DMS53 (cell line): ENCODE measurements at regions not wholly inside any gene's neighbourhood (a gene's known extent, or its start where the extent isn't known, plus 50 kb on each side); places are given as distances from the start of the nearest gene placed in this dataset.

Source experiments
- DNase-seq: peaks from one replicate; lab custom pipeline; 2025; lab: John Stamatoyannopoulos, UW

DNA sequence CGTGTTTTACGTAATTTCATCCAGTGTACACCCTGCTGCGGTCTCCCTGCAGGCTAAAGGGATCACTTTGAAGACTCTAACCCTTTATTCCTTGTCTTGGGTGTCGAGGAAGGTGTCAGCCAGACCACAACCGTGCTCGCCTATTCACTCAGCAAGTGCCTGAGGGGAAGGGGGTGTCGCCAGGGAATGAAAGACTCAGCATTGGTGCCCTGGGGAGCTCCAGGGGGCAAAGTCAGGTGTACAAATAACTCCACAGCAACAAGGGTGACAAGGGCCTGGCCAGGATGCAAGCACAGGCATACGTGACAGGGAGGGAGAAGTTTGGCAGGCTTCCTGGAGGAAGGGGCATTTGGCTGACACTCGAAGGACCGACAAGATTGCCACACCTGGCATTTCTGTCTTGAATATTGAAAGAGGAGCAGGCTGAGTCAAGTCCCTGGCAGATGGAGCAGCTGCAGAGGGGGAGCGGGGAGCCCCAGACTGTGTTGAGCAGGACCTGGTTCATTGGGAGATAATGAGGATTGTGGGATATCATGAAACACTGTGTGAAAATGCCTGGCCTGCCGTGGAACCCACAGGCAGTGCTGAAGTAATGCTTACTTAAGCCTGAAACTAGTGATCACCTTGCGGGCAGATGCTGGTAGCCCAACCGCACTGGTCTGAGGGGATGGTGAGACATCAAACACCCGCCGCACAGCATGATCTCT lies 93.9 kb downstream of the RHOB start:
- DNase-seq: no peak

DNA sequence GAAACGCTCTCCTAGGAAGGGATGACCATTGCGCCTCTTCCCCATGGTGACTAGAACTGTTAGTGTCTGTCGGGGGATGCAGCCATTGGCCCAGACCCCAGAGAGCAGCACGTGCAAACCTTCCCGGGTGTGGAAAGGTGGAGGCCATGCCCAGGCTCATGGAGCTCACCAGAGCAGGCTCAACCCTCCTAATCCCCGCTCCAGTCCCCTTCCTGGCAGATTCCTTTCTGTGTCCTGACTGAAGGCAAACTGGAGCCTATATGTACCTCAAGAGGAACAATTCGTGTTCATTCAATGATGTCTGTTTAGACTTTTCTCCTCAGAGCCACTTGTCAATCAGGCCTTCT lies 94.4 kb downstream of the RHOB start:
- no peak for DNase-seq

DNA sequence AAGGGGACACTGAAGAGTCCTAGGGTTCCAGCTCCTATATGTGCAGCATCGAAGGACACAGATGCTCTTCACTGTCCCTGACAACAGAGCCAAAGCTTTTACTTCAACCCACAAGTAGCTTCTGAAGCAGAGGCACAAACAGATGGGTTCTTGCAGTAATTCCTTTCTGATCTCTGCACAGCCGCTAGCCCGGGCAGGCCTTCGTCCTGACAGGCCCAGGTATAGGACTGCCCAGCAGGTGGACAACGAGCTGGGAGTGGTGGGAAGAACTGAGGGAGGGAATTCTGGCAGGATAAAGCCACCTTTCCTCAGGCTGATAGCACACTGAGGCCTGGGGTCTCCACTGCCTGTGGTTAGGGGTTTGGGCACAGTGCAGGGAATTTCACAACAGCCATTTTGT lies 94.8 kb downstream of the RHOB start:
- no peak for DNase-seq

DNA sequence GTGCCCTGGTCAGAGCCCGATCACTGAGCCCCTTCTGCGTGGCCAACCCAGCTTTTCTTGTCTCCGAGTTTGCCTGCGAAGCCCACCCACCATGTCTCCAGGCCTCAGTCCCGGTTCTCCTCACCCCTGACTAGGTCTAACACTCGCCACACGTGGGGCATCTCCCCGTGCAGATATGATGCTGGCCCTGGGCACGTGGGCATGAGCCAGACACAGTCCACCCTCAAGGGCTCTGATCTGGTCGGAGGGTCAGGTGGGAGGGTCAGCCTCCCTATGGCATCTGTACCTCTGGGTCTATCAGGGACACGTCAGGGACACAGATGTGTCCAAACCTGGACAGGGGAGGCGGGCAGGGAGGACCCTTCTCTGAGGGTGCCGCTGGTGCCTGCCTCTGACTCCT lies 95.4 kb downstream of the RHOB start:
- DNase-seq: no peak

DNA sequence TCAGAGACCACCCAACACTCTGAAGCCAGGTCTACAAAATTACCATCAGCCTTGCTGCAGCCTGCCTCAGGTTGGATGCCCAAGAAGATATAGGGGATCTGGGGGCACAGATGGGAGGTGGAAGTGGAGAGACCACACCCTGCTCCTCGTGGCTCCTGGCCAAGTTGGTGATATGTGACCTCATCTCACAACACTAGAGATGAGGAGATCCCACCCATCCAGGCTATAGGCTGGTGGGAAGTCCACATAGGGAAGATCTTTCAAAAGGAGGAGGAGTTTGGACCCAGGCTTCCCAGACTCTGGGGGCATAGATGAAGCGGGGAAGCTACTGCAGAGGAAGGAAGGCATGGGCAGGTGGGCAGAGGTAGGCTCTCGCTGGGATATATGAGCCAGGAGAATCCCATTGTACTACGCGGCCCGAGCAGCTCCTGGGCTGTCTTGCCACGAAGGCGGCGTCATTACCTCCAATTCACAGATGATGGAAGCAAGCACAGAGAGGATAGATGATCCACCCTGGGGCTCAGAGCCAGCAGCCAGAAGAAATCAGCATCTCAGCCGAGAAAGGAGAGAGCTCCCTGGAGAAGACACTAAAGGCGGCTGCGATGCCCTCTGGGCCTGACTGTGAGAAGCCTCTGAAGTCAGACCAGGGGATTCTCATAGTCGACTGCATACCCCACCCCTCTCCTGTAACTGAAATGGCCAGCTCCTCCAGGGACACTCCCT lies 96.0 kb downstream of the RHOB start:
- DNase-seq: no peak

DNA sequence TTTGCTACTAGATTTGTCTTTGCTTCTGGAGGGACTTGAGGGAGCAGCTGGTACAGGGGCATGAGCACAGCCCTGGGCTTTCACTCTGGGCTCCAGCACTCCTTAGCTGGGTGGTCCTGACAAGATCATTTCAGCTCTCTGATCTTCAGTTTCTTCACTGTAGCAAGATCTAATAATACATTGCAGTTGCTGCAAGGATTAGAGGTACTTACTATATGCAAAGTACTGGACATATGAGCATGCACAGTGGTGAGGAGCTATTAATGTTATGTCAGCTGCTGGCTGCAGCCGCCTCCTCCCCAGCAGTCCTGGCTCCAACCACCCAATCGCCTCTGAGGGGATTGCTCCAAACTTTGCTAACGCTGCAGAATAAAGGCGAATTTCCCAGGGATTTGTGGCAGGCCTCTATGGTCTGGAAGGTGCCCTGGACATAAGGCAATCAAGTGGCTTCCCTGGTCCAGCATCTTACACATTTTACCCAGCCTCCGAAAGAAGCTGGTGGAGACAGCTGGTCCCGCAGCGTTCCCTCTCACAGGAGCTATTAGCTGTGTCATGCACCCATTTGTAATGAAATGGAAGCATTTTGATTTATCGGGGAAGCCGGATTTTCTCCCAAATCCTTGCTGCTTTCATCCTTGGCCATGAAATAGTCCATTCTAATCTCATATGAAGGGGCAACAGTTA lies 96.7 kb downstream of the RHOB start:
- no peak for DNase-seq

DNA sequence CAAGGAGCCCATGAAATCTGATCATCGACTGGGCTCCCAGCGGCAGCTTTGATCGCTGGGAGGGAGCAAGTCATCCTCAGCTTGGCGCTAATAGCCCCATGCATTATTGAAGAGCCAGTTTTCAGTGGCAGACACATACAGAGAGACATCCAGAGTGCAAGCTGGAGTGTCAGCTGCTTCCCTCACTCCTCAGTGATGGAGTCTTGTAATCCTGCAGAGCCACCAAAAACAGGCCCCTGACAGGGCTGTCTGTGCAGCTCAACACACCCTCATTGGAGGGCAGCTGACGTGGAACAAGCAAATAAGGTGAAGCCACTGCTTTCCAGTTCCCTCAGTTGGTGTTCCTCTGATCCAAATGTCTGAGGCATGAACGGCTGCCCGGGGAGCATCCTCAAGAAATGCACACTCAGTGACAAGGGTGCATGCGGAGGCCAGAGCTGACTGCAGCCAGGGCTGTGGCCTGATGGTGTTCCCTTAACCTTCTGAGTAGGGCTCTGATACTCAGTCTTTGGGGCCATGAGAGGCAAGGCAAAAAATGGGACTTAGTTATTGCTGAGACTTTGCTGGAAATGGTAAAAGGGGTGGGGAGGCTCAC lies 97.4 kb downstream of the RHOB start:
- no peak for DNase-seq

DNA sequence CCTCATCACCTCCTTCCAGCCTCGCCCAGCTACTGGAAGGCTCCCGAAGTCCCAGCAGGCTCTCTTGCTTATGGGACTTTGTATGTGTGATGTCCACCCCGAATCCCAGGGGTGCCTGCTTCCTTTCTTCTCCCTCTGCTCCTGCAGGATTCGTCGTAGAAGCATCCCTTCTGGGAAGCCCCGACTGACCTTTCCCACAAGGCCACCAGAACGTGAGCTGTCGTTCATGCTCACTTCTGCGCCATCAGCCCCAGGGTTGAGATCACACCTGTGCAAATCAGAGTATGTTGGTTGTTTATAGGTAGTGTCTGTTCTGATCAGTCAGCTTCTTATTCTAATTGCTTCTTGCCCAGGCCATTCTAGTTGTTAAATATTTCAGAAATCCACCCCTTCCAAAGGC lies 101.8 kb downstream of the HS1BP3 start:
- no peak for DNase-seq

DNA sequence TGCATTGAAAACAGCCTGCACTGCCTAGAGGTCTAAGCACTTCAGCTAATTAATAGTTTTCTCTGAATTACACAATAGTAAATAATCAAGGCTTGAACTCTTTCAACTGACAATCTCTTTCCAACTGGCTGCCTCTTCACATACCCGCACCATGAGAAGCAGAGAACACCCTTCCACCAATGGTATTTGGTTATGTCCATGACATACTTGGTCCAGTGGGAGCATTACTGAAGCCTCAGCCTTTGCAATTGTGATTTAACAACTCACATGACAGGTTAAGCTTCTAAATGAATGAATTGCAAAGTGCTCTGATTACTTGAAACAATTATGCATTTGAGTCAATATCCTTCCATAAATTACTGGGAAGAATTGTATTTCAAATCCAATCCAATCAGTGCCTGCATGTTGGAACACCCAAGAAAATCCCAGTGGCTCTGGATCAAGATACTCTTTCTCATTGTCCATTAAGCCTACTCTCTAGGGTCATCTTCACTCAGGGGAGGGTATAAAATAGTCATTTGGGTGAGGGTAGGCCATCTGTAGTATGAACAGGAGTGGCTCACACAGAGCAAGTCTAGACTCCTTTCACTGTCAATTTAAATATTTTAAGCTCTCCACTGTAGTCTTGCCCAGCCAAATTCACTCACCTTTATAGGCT lies 101.1 kb downstream of the HS1BP3 start:
- DNase-seq: no peak

DNA sequence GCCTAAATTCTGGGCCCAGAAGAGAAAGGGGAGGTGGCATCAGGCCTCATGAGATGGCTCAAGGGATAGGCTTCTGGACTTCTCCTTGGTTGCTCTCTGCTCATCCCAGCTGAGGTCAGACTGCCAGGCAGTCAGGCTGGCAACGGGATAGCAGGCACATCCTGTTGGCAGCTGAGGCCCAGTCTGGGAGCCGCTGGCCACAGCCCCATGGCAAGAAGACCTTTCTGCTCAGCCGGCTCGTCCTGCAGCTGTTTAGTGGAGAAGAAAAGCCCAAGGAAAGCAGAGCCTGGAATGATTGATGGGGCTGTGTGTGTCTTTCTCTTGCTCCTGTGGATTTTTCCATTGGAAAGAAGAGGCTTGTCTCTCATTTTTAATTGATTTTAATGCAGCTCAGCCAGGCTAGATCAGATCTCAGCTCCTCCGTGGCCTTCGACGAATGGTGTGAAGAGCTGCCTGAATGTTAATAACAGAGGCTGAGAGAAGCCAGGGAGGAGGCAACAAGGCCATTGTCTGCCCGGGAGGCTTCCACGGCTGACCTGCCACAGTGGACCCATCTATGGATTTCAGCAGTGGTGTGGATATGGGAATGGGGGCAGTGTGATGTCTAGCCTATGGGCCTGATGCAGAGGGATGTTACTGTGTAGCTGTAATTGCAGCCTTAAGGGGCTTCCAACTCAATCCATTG lies 99.5 kb downstream of the HS1BP3 start:
- peak; percentile 8 for DNase-seq

DNA sequence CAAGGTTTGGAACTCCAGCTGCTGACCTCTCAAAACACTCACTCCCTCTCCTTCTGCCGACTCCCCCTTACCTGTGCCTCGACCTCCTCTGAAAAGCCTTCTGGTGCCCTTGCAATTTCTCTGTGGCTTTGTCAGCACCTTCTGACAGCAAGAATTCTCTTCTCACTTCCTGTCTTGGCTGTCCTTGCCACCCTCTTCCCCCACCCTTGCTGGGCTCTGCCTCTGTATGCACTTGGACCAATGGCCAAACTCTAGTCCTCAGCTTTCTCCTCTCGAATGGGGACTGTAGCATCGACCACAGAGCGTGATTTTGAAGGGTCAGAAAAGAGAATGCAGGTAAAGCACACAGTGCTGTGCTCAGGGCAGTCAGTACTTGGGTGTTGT lies 99.0 kb downstream of the HS1BP3 start:
- DNase-seq: no peak

DNA sequence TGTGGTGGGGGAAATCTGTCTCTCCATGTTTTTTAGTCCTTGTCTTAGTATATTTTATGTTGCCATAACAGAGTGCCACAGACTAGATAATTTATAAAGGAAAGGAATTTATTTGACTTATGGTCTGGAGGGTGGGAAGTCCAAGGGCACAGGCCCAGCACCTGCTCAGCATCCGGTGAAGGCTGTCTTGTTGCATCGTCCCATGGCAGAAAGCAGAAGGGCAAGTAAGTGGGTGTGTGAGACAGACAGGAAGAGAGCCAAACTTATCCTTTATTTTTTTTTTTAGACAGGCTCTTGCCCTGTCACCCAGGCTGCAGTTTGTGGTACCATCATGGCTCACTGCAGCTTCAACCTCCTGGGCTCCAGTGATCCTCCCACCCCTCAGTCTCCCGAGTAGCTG lies 98.1 kb downstream of the HS1BP3 start:
- no peak for DNase-seq

DNA sequence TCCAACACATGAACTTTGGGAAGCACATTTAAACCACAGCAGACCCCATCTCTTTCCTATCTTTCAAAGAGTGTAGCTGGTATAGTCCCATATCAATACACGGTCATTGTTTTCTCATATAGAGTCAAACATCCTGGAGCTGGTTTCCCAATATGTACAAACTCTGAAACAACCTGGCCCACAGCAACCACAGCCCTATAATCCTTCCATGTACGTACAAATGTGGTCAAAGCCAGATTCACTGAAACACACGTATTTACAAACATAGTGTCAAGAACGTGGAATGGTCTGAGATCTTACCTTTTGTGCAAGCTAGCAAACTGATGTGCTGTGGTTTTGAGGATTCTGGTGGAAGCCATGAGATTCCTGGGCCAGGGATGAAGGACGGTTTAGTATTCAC lies 97.3 kb downstream of the HS1BP3 start:
- DNase-seq: no peak

DNA sequence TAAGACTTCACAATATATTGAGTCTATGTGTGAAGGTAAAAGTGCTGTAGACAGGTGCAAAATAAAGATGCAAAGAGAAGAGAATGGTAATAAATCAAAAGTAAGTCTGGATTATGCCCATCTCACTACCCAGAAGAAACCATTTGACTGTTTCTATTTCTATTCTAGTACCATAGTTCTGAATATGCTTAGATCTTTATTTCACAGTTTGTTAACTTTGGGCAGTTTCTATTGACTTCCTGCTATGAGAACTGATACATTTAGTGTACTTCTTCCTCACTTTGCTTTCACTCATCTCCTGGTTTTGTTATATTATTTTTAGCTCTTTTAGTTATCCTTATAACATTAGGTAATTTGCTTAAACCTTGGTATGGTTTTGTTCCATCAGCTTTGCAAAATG lies 94.9 kb downstream of the HS1BP3 start:
- DNase-seq: no peak

DNA sequence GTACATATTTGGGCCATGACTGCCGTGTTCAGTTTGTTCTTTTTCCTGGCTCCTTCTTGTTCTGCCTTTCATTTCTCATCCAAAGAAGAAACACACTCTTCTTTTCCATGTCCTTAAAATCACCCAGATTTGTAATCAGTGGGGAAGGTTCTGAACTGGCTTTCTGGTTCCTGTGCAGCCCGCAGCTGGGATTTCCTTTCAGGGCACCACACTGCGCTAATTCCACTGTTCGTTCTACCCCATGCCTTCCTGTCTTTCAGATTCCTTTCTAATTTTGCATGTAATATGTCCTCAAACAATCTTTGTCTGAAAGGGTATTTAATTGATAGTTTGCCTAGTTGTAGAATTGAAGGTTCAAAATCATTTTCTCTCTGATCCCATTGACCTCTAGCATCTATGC lies 94.1 kb downstream of the HS1BP3 start:
- no peak for DNase-seq

DNA sequence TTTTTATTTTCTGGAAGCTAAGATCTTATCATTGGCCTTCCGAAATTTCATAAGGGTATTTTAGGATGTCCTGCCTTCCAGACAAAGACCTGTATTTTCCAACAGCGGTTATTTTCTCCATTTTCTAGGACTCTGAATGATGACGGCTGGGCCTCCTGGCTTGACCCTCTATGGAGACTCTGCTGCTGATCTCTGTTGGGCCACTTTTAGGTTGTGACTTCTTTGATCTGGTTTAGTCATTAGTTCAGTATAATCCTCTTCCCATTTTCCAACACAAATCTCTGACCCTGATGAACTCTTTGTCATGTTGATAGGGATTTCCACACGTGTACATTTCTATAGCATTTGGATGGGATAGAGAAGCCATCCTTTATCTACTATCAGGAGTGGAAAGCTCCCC lies 93.7 kb downstream of the HS1BP3 start:
- DNase-seq: no peak

DNA sequence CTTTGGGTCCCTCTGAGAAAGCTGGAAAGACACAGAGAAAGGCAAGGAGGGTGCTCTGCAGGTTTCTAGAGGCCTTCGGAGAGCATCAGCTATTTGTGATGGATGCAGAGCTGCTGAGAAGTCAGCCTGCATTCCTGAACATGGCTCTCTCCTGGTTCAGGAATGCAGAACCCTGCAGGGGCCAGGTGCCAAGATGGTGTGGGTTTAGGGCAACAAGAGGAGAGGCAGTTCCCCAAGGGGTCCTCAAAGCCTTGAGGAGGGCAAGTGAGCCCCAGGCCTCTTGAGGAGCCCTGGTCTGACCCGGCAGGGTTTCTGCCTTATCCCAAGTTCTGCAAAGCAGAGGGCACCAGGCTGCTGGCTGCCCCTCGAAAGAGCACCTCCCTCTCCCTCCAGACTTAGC lies 93.3 kb downstream of the HS1BP3 start:
- no peak for DNase-seq

DNA sequence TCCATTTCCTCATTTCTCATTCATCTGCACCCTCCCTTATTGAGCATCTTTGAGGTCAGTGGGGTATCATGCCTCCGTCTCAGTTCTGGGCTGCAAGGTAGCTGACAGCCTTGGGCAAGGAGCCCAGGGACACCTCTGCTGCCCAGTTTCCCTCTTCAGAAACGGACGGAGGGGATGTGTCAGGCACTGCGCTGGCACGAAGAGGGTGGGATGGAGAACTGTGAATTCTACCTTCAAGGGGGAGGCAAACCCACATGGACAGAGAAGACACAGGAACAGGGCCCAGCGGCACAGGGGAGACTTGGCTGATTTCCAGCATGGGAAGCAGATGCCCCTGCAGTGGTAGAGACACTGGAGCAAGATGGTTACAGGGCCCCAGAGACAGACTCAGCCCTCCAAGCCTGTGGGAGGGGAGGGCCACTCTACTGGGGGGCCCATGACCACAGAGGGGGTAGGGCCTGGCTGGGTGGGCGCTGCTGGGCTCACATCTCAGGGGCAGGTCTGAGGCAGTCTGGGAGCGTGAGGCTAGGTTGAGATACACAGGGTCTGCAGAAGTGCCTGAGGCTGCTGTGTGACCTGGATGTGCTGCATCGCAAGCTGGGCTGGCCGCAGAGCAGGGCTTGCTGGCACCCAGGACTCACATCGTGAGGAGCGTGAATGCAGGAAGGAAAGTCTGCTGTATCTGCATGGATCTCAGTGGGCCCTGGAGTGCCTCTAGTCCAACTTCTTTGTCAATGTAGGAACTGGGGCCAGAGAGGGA lies 92.3 kb downstream of the HS1BP3 start:
- DNase-seq: no peak

DNA sequence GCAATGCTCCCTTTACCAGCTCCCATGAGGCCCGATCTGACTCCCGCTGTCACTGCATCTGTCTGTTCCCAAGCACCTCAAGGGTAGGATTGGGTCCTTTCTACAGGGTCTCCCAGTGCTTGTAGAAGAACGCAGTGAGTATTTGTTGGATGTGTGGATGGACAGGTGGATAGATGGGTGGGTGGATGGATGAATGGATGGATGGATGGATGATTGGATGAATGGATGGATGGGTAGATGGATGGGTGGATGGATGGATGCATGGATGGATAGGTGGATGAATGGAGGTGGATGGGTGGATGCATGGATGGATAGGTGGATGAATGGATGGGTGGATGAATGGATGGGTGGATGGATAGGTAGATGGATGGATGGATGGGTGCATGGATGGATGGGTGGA lies 91.6 kb downstream of the HS1BP3 start:
- no peak for DNase-seq

DNA sequence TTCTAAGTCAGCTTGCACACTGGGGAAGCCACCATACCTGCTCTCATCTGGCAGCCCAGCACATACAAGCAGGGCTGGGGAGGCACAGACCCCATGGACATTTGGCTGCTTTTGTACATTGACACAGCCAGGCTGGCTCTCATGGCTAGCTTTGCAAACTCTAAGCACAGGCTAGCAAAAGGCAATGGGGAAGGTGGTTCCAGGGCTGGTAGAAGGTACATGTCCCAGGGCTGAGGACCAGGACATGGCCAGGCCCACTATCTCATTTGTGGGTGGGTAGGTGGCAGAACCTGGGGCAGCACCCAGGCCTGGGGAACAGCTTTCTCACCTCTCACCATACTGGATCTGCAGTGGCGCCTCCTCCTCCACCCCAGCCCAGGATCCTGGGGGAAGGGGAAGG lies 90.9 kb downstream of the HS1BP3 start:
- no peak for DNase-seq
